ENCODE measurements at regions not wholly inside any gene's neighbourhood (a gene's known extent, or its start where the extent isn't known, plus 50 kb on each side); places are given as distances from the start of the nearest gene placed in this dataset.

DNA sequence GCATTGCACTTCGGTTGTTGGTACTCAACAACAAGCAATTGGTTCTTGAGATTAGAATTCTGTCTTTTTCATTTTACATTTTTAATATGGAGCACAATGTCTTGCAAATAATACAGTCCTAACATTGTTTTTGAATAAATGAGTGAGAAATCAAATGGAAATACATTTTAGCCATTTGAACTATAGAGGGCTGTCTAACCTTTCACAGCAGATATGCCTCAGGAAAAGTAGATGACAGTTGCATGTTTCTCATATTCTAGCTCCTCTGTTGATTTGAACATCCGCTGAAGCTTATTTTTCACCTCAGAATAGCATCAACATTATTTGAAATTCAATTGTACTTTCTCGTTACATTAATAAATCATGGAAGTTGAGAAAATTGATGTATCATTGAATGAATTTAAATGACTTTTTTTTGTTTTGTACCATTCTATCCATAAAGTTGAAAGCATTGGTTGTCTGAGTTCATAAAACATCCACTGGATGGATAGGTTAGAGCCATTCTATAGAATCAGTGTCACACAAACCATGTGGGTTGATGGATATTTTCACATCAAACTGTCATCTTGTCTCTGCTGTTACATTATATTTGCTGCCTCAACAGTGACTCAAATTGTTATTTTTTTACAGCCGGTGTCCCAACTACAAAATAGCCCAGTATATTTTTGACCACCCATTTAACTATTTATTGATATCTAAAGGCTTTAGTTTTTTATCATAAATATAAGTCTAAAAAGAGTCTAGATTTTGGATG, 928.3 kb downstream of the NSUN3 start:
- no peak for DNase-seq
- in situ Hi-C loops (cut with MboI; ENCODE audit: low pct_unique_long_range_greater_than_20kb, low sequenced_read_pairs), result no loop called here

DNA sequence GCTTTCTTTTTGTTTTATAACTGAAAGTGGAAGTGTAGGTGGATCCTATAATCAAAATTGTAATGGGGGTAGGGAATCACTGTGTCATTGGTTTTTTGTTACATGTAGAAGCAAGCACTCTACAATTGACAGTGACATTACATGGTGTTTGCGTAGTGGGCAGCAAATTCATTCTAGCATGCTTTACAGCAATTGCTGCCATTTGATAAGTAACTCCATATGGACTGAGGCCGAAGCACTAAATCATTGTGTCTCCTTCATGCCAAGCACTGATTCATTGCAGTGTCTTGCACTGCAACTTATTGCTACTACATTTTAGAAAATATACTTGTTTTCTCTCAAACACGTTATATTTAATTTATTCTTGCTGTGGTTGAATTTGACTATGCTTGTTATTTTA, 933.9 kb downstream of the NSUN3 start:
- in situ Hi-C loops (cut with MboI; ENCODE audit: low pct_unique_long_range_greater_than_20kb, low sequenced_read_pairs), result no loop called here
- no peak for DNase-seq

DNA sequence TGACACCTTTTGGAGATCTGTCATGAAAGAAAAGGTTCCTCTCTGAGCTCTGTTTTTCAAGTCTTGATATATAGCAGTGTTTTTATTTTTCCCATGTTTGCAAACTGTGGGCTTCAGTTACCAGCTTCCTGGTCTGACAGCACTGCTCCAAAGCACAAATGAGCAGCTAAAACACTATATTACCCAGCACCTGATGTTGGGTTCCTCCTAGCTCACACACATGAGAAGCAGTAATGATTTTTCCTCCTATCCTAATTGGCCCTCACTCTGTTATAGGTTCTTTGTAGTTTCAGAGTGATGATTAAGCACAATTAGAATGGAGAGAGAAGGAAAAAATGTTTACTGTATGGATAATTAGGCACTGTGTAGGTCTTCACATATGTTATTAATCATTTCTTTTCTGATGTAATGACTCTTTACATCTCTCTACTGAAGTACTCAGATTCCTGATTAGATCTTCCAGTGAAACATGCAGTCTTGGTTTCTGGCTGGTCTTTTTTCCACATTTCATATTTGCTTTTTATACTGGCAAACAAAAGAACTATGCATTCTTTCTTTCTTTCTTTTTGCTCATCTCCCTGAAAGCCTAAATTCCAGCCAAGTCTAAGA, 939.7 kb downstream of the NSUN3 start:
- DNase-seq, result no peak
- in situ Hi-C loops (cut with MboI; ENCODE audit: low pct_unique_long_range_greater_than_20kb, low sequenced_read_pairs), result no loop called here

DNA sequence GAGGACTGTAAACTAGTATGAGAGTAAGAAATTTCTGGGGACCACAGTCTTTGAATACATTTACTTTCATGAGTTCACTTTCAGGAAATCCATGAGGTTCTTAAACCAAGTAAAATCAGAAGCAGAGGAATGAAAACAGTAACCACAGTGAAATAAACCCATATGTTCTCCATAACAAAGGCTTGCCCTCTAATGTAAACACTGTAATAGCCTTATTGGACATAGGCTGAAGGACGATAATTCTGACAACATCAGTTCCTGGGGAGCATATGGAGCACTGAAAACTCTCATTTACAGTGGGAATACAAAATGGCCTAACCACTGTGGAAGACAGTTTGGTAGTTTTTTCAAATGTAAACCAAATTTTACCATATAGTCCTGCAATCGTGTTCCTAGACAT, 965.8 kb downstream of the NSUN3 start:
- DNase-seq, result no peak
- in situ Hi-C loops (cut with MboI; ENCODE audit: low pct_unique_long_range_greater_than_20kb, low sequenced_read_pairs), result no loop called here

DNA sequence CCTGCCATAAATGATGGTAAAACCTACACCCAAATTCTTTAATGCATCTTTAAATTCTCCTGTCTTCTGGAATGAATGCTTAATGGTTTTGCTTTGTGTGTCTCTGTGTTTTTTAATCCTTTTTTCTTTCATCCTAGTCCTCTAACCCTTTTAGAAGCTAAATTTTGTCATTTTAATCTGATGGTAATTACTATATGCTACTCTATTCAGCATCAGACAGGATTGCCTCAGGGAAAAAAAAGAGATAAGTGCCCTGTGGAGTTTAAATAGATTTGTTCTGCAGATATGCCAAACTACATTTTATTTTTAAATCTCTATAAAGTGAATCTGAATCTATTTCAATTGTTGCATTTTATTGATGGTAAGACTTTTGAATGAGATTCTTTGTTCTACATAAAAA, 966.8 kb downstream of the NSUN3 start:
- no peak for DNase-seq
- in situ Hi-C loops (cut with MboI; ENCODE audit: low pct_unique_long_range_greater_than_20kb, low sequenced_read_pairs), result no loop called here

DNA sequence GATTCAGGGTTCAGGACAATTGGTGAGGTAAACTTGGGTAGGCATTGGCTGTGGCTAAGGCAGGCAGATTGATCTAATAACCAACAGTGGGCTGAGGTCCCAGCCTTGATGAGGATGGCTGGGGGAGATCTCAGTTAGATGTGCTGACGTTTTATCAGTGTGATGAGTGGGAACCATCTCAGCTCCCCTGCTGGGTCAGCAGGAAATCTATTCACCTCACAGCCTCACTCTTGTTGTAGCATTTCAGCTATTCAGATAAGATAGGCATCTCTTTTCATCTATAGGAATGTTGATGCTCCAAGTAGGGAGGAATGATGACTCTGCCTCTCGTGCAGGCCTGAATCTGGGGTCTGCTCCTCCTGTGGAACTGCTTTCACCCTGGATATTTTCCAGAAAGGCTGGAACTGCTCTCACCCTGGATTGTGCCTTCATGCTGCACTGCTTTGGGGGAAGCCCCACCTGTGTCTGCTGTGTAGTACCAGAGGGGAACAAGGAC, 973.7 kb downstream of the NSUN3 start:
- in situ Hi-C loops (cut with MboI; ENCODE audit: low pct_unique_long_range_greater_than_20kb, low sequenced_read_pairs), result no loop called here

GRCh38 chr3:95037097-95037496, 974.2 kb downstream of the NSUN3 start:
- in situ Hi-C loops (cut with MboI; ENCODE audit: low pct_unique_long_range_greater_than_20kb, low sequenced_read_pairs), result no loop called here
- no peak for DNase-seq

More for the DNA sequence above, 973.7 kb downstream of the NSUN3 start:
- DNase-seq, result no peak

GRCh38 chr3:95037927-95038326, 975.1 kb downstream of the NSUN3 start:
- DNase-seq, result no peak
- in situ Hi-C loops (cut with MboI; ENCODE audit: low pct_unique_long_range_greater_than_20kb, low sequenced_read_pairs), result no loop called here

- no peak for DNase-seq
- in situ Hi-C loops (cut with MboI; ENCODE audit: low pct_unique_long_range_greater_than_20kb, low sequenced_read_pairs), result no loop called here
Observed at GRCh38 chr3:95044101-95044500, 981.2 kb downstream of the NSUN3 start.

DNA sequence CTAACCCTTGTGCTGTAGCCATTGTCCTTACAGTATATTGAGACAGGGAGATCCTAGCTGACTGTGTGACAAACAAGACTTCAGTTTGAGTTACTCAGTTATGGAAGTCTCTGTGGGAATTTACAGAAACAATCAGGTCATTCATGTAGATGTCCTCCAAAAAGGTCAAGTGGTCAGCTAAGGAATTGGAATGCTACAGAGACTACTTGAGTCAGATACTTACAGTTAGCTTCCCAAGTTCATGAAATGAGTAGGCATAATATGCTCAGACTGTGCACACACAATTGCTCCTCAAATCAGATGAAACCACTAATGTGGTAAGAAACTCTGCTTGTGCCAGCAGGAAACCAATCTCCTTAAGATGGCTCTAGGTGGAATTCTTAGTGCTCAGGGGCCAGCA, 985.7 kb downstream of the NSUN3 start:
- in situ Hi-C loops (cut with MboI; ENCODE audit: low pct_unique_long_range_greater_than_20kb, low sequenced_read_pairs), result no loop called here
- no peak for DNase-seq

DNA sequence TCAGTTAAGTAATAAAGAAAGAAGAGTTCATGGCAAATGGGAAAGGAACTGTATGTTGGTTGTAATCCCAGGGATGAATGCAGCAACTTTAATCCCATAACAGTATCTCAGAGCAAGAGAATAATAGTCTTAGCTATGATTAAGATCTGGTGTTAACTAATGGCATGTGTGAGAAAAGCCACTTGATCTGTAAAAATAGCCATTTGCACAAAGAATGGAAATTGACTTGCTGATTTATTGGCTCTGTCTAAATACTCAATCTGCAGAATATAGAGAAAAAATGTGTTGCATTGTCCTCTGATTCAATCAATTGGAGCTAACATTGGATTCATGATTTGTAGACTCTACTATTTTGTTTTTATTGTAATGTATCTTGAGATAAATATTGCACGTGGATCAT, 987.0 kb downstream of the NSUN3 start:
- no peak for DNase-seq
- in situ Hi-C loops (cut with MboI; ENCODE audit: low pct_unique_long_range_greater_than_20kb, low sequenced_read_pairs), result no loop called here

- in situ Hi-C loops (cut with MboI; ENCODE audit: low pct_unique_long_range_greater_than_20kb, low sequenced_read_pairs), result no loop called here
- DNase-seq, result no peak
Observed at GRCh38 chr3:95055288-95055687, 992.4 kb downstream of the NSUN3 start.

DNA sequence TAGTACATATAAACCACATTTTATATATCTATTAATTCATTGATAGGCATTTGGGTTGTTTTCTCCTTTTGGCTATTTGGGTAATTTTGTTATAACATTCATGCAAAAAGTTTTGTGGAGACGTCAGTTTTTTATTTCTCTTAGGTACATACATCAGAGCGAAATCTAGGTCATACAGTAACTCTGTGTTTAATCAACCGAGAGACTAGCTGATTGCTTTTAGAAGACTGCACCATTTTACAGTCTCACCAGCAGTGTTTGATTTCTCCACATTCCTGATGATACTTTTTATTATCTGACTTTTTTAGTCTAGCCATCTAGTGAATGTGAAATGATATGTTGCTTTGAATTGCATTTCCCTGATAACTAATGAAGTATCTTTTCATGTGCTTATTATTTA, 1019.3 kb downstream of the NSUN3 start:
- no peak for DNase-seq
- in situ Hi-C loops (cut with MboI; ENCODE audit: low pct_unique_long_range_greater_than_20kb, low sequenced_read_pairs), result no loop called here

- in situ Hi-C loops (cut with MboI; ENCODE audit: low pct_unique_long_range_greater_than_20kb, low sequenced_read_pairs), result no loop called here
- DNase-seq, result no peak
Observed at GRCh38 chr3:95084738-95085137, 1021.9 kb downstream of the NSUN3 start.

GRCh38 chr3:95088464-95088863, 1025.6 kb downstream of the NSUN3 start:
- in situ Hi-C loops (cut with MboI; ENCODE audit: low pct_unique_long_range_greater_than_20kb, low sequenced_read_pairs), result no loop called here
- no peak for DNase-seq

DNA sequence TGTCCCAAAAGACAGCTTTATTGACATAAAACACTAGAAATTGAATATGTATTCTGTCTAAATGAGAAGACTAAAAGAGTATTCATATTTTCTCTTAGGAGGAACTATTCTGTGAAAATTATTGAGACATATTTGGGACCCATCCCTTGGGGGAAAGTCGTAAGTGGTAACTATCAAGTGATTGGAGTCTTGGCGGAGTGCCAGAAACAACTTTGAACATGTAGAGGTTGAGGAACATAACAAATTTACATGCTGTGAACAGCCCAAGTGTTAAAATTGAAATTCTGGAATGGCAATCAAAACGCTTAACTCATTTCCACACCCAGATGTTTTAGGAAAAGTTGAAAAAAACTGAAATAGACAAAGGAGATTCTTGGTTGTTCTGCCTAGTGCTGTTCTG, 1034.6 kb downstream of the NSUN3 start:
- DNase-seq, result no peak
- in situ Hi-C loops (cut with MboI; ENCODE audit: low pct_unique_long_range_greater_than_20kb, low sequenced_read_pairs), result no loop called here

DNA sequence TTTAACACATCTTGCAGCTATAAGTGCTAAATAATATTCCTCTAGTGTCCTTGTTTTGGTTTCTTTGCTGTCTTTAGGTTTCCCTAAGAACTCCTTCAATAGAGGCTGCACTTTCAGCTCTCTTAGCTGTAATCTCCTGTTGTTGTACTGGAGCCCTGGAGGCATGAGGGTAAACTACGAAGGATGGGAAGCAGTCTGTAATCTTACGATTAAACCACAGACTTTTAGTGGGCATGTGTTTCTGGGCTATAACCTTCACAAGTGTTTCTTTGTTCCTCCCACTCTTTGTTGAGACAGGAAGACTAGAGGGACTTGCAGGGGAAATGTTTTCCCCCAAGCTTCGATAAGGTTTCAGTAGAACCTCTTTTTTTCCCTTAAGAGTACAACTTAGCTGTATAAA, 1058.1 kb downstream of the NSUN3 start:
- in situ Hi-C loops (cut with MboI; ENCODE audit: low pct_unique_long_range_greater_than_20kb, low sequenced_read_pairs), result no loop called here
- DNase-seq, result peak; percentile 0

DNA sequence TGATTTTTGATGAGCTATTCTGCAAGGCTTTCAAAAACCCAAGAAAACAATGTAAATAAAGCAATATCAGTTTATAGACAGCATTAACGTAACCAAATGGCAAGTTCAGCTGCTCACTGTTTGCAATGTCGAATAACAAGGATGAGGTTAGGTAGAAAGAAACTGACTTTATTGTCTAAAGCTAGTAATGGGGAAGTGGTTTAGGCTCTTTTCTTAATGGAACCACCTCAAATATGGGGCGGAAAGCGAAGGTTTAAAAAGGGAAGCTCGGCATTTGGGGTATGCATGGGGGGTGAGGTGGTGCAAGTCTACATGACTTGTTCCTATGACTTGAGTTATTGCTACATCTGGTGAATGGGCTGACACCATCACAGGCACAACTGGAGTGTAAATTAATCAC, 1060.2 kb downstream of the NSUN3 start:
- in situ Hi-C loops (cut with MboI; ENCODE audit: low pct_unique_long_range_greater_than_20kb, low sequenced_read_pairs), result no loop called here
- peak; percentile 7 for DNase-seq

DNA sequence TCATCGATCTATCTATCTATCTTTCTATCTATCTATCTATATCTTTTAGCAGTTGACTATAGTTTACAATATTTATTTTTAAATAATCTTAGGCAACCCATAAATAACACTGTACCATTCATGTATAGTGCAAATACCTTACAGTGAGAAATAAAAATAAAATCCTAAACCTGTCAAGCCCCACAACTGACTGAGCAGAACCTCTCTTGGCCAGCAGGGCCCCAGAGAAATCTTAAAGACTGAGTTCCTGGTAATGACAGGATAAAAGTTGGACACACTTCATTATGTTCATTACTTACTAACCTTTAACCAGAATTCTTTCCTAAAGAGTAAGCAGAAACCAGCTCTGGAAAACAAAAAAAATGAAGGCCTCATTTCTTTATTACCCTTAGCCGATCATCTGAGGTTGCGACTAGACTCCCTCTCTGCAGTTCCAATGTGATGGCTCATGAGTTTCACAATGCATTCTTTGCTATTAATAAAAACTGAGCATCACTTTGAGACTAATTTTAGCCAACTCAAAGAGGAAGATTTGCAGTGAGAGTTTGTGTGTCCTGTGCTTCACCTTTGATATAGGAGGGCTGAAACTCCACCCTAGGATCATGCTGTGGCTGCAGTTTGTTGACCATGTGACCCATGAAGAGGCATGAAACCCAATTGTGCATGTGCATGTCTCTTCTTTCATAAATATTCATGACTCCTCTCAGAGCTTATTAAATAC, 1072.0 kb downstream of the NSUN3 start:
- no peak for DNase-seq
- in situ Hi-C loops (cut with MboI; ENCODE audit: low pct_unique_long_range_greater_than_20kb, low sequenced_read_pairs), result no loop called here

DNA sequence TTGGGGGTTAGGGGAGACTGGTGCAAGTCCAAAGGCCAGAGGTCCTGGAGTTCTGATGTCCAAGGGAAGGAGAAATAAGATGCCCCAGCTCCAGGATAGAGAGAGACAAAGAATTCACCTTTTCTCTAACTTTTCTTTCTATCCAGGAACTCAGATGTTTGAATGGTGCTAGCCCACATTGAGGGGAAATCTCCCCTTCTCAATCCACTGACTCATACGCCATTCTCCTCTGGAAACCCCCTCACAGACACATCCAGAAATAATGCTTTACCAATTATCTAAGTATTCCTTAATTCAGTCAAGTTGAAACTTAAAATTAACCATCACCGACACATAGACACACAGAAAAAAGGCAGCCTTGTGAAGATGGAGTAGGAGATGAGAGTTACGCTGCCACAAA, 1085.2 kb downstream of the NSUN3 start:
- in situ Hi-C loops (cut with MboI; ENCODE audit: low pct_unique_long_range_greater_than_20kb, low sequenced_read_pairs), result no loop called here
- DNase-seq, result no peak
